ENCODE measurements at regions not wholly inside any gene's neighbourhood (a gene's known extent, or its start where the extent isn't known, plus 50 kb on each side); places are given as distances from the start of the nearest gene placed in this dataset.

DNA sequence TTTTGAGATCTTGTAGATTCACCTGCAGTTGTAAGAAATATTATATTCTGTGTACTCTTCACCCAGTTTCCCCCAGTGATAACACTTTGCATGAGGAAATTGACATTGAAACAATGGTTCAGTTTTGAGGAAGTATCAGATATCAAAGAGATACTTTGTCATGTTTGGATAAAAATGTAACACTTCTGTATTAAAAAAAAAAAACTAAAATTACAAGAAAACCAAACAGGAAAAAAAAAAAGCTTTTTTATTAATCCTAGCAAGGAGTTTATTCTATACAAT, 204.0 kb downstream of the ARL4C start:
- no peak overlapping the region for H3K4me3 ChIP-seq (ENCODE audit: low read length)
- DNase-seq (ENCODE audit: low read depth) = no peak
- TF ChIP-seq CTCF (conservative IDR thresholded peaks at IDR 0.05; ENCODE audit: low read depth, low read length) = no peak

GRCh38 chr2:234292205-234292961, 204.5 kb downstream of the ARL4C start:
- no peak for DNase-seq (ENCODE audit: low read depth)

DNA sequence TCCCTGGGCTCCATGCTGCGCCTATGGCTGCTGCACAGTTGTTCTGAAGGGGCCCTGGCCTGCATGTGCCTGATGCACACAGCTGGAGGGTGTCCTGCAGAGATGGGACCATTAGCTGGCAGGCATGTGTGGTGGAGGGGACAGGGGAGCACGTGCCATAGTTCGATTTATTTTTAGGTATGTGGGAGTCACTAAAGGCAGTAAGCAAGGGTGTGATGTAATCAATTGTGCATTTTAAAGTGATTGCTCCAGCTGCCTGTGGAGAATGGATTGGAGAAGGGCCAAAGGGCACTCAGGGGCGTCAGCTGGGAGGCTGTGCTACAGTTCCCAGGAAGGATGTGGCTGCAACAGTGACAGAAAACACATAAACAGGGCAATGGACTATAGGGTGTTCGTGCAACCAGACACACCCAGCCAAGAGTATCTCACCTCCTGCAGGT, 205.1 kb downstream of the ARL4C start:
- no peak for TF ChIP-seq CTCF (conservative IDR thresholded peaks at IDR 0.05; ENCODE audit: low read depth, low read length)
- H3K4me3 ChIP-seq (ENCODE audit: low read length) = no peak overlapping the region
- no peak for DNase-seq (ENCODE audit: low read depth)

More at GRCh38 chr2:234292205-234292961, 204.5 kb downstream of the ARL4C start:
- no peak for TF ChIP-seq CTCF (conservative IDR thresholded peaks at IDR 0.05; ENCODE audit: low read depth, low read length)
- no peak overlapping the region for H3K4me3 ChIP-seq (ENCODE audit: low read length)

DNA sequence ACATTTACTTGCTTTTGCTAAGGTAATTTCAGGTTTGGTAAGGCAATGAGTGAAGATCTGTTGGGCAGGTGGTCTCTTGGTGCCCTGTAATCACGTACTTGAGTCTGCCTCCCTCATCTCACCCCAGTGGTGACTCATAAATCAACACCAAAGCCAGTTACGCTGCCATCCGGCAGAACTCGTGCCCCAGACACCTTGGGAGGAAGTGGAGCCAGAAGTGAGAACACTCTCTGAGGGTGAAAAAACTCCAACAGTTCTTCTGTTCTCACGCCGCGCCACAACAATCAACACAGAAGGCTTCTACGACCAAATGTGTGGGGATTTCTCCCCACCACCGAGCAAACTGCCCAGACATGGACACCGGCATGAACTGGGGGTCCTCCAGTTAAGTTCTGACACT, 206.2 kb downstream of the ARL4C start:
- no peak overlapping the region for H3K4me3 ChIP-seq (ENCODE audit: low read length)
- no peak for TF ChIP-seq CTCF (conservative IDR thresholded peaks at IDR 0.05; ENCODE audit: low read depth, low read length)
- DNase-seq (ENCODE audit: low read depth) = no peak

DNA sequence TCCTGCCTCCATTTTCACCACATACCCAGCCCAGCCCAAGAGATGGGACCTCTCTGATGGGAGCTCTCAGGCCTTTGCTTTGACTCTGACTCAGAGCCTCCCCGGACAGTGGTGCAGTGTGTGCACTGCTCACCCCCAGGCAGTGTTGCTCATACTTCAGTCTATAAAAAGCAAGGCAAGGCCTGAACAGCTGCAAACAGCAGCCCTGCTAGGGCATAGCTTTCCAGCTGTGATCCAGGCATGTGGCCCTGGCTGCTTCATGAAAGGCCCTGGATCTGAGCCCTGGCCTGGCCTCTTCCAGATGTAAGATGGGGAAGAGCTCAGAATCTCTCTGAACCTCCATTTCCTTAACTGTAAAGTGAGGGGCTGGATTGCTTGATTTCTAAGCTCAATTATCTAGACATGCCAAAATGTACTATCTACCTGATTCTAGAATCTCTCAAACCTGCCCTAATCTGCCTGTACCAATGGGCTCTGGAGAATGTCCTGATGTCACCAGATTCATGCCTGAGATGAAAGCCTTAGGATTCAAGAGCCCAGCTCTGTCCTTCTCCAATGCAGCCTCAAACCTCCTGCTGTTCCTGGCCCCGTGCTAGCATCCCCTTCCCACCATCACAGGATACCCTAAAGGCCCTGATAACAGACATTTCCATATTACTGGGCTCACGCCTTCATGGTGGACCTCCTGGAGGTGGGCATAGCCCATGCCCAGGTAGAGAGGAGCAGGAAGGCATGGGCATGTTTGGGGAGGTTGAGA, 206.9 kb downstream of the ARL4C start:
- no peak for DNase-seq (ENCODE audit: low read depth)
- TF ChIP-seq CTCF (conservative IDR thresholded peaks at IDR 0.05; ENCODE audit: low read depth, low read length) = no peak
- no peak overlapping the region for H3K4me3 ChIP-seq (ENCODE audit: low read length)

- no peak overlapping the region for H3K4me3 ChIP-seq (ENCODE audit: low read length)
- no peak for DNase-seq (ENCODE audit: low read depth)
- peak; percentile 77 for TF ChIP-seq CTCF (conservative IDR thresholded peaks at IDR 0.05; ENCODE audit: low read depth, low read length)
Observed at GRCh38 chr2:234288974-234289455, 207.9 kb downstream of the ARL4C start.

GRCh38 chr2:234287650-234288049, 209.2 kb downstream of the ARL4C start:
- no peak for DNase-seq (ENCODE audit: low read depth)
- H3K4me3 ChIP-seq (ENCODE audit: low read length) = no peak overlapping the region
- no peak for TF ChIP-seq CTCF (conservative IDR thresholded peaks at IDR 0.05; ENCODE audit: low read depth, low read length)
